ENCODE measurements at regions not wholly inside any gene's neighbourhood (a gene's known extent, or its start where the extent isn't known, plus 50 kb on each side); places are given as distances from the start of the nearest gene placed in this dataset.

DNA sequence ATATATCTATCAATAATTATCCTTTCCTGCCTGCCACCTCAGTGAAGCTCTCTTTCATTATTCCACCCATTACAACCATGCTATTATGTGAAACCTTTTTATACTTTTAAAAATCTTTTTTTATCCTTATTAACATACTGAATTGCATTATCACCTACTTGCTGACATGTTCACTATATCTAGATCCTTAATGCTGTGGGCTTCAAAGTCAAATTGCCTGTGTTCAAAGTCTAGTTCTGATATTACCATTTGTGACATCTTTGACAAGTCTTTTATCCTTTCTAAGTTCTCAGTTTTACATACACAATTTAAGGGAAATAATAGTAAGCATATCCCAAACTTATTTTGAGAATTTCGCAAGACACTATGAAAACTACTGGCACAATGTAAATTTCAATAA lies 2239.4 kb downstream of the LRRC4C start:
- TF ChIP-seq, protein P1, sequence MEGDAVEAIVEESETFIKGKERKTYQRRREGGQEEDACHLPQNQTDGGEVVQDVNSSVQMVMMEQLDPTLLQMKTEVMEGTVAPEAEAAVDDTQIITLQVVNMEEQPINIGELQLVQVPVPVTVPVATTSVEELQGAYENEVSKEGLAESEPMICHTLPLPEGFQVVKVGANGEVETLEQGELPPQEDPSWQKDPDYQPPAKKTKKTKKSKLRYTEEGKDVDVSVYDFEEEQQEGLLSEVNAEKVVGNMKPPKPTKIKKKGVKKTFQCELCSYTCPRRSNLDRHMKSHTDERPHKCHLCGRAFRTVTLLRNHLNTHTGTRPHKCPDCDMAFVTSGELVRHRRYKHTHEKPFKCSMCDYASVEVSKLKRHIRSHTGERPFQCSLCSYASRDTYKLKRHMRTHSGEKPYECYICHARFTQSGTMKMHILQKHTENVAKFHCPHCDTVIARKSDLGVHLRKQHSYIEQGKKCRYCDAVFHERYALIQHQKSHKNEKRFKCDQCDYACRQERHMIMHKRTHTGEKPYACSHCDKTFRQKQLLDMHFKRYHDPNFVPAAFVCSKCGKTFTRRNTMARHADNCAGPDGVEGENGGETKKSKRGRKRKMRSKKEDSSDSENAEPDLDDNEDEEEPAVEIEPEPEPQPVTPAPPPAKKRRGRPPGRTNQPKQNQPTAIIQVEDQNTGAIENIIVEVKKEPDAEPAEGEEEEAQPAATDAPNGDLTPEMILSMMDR (IDR thresholded peaks at IDR 0.05; ENCODE audit: insufficient read depth, low read depth, low read length) = no peak
- no peak for TF ChIP-seq EZH2 (IDR thresholded peaks at IDR 0.05; ENCODE audit: insufficient read depth, low read length)
